ENCODE measurements at regions not wholly inside any gene's neighbourhood (a gene's known extent, or its start where the extent isn't known, plus 50 kb on each side); places are given as distances from the start of the nearest gene placed in this dataset.

DNA sequence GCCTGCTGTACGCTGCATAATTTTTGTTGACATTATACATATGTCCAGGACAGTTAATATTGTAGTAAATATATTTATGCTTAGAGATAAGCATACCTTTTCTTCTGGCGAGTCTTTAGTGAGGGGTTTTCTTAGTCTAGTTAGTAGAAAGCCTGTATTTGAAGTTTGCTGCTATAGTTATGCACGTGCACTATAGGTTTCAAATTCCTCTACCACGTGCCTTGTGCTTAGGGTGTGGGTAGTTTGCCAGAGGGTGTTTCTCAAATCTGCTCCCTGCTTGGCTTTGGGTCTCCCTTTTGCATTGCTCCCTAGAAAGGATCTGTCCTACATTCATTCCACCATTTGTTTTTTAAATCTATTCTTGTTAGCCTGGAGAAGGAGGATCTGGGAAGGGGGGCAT, 181.4 kb upstream of the UFL1 start:
- TF ChIP-seq HDAC6 (IDR thresholded peaks at IDR 0.05; ENCODE audit: low read depth, low read length): no peak
- TF ChIP-seq, protein P1, sequence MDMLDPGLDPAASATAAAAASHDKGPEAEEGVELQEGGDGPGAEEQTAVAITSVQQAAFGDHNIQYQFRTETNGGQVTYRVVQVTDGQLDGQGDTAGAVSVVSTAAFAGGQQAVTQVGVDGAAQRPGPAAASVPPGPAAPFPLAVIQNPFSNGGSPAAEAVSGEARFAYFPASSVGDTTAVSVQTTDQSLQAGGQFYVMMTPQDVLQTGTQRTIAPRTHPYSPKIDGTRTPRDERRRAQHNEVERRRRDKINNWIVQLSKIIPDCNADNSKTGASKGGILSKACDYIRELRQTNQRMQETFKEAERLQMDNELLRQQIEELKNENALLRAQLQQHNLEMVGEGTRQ (IDR thresholded peaks at IDR 0.05; ENCODE audit: low read length): no peak
- no peak for TF ChIP-seq POLR2A (IDR thresholded peaks at IDR 0.05; ENCODE audit: control extremely low read depth in 1 of 2, low read depth in 2 of 2, low read length in 2 of 2)
- no peaks in the 10 kb centered on the region for H3K23me2 ChIP-seq (ENCODE audit: low read depth, low read length)
- no peak overlapping the region for H2AFZ ChIP-seq (ENCODE audit: low read length)
- H3K27me3 ChIP-seq (replicated peaks in 1 of 4; ENCODE audit: control insufficient read depth in 3 of 4, extremely low read depth in 1 of 4, insufficient read depth in 3 of 4, low read length in 3 of 4): no peaks in the 10 kb centered on the region
- no peaks in the 10 kb centered on the region for H3K79me2 ChIP-seq (ENCODE audit: control insufficient read depth in 1 of 2, insufficient read depth in 2 of 2, low read length in 2 of 2)
- no peak overlapping the region for H4K8ac ChIP-seq (ENCODE audit: extremely low read depth, insufficient read depth, low read length)
- 82% methylated on average over 4 of the region's 4 CpGs; no CpG with 5 or more reads in 1 of the 2 experiments for WGBS, 2 experiments (ENCODE audit: extremely low coverage in 1 of 2, insufficient coverage in 1 of 2, insufficient read length in 1 of 2, insufficient replicate concordance in 2 of 2, low coverage in 1 of 2, low lambda C conversion rate in 2 of 2, missing lambda C conversion rate in 1 of 2)
- no peaks in the 10 kb centered on the region for H3K36me3 ChIP-seq (ENCODE audit: control insufficient read depth in 2 of 4, insufficient read depth in 4 of 4, low read length in 3 of 4)
- H4K5ac ChIP-seq (ENCODE audit: insufficient read length, low read depth, low read length): no peak overlapping the region
- H3K56ac ChIP-seq (replicated peaks; ENCODE audit: insufficient read length, low read depth, low read length): no peak overlapping the region
- H2AK5ac ChIP-seq (ENCODE audit: low read depth, low read length): no peak overlapping the region
- H4K91ac ChIP-seq (replicated peaks; ENCODE audit: insufficient read length, low read length): no peak overlapping the region
- no peak overlapping the region for H3K4me2 ChIP-seq (ENCODE audit: insufficient read depth in 1 of 2, low read depth in 2 of 2, low read length in 2 of 2)
- no peak overlapping the region; the same call in 1 of the 2 replicates for H3K18ac ChIP-seq (ENCODE audit: extremely low read depth, low read length)
- no peak overlapping the region for H3K4me3 ChIP-seq (ENCODE audit: extremely low read depth in 1 of 4, insufficient read depth in 2 of 4, low read depth in 3 of 4, low read length in 4 of 4)
- no peak overlapping the region for H2BK5ac ChIP-seq (ENCODE audit: low read depth, low read length)
- no peaks in the 10 kb centered on the region for H4K20me1 ChIP-seq (replicated peaks in 1 of 2; ENCODE audit: control insufficient read depth in 1 of 2, insufficient read depth in 2 of 2, low read length in 2 of 2)
- H3K27ac ChIP-seq (ENCODE audit: low read depth, low read length): no peak overlapping the region
- no peak overlapping the region for H3K14ac ChIP-seq (ENCODE audit: insufficient read length)
- H3K23ac ChIP-seq (ENCODE audit: insufficient read length): no peak overlapping the region
- no peak overlapping the region for H2BK20ac ChIP-seq (ENCODE audit: low read length)
- CTCF ChIA-PET (ENCODE audit: partially characterized antibody): no interaction called here
- no peak overlapping the region for H3K4ac ChIP-seq (replicated peaks; ENCODE audit: insufficient read length, low read depth, low read length)
- no peak overlapping the region for H3K9ac ChIP-seq (replicated peaks in 1 of 4; ENCODE audit: extremely low read depth in 1 of 4, low read depth in 3 of 4, low read length in 3 of 4)
- FAIRE-seq (no peak), DNase-seq (ENCODE audit: low read depth in 1 of 2, low spot score in 2 of 2) (no peak)
- POLR2A ChIA-PET (ENCODE audit: partially characterized antibody): no interaction called here
- no peaks in the 10 kb centered on the region for H3K79me1 ChIP-seq (ENCODE audit: low read depth, low read length)
- no peaks in the 10 kb centered on the region; a peak in 1 of 7 replicates for H3K4me1 ChIP-seq (replicated peaks in 1 of 4; ENCODE audit: control insufficient read depth in 3 of 4, insufficient read depth in 4 of 4, low read length in 3 of 4)
- H3K9me3 ChIP-seq (ENCODE audit: insufficient read depth in 2 of 2, low read depth in 1 of 2, low read length in 1 of 2): peaks cover 0 to 6% of the 10 kb centered on the region in 2 experiments; a peak in 1 of 4 replicates
- no peak overlapping the region for H2BK15ac ChIP-seq (ENCODE audit: low read length)
- no peak overlapping the region for H2BK120ac ChIP-seq (replicated peaks; ENCODE audit: low read depth, low read length)
- H2BK12ac ChIP-seq (ENCODE audit: low read depth, low read length): no peak overlapping the region
